ENCODE measurements at regions not wholly inside any gene's neighbourhood (a gene's known extent, or its start where the extent isn't known, plus 50 kb on each side); places are given as distances from the start of the nearest gene placed in this dataset.
"Not testable (repeated sequence)": the region's sequence is repeated elsewhere in the genome, so short reads cannot be mapped to it uniquely, and the experiment has no call there.

DNA sequence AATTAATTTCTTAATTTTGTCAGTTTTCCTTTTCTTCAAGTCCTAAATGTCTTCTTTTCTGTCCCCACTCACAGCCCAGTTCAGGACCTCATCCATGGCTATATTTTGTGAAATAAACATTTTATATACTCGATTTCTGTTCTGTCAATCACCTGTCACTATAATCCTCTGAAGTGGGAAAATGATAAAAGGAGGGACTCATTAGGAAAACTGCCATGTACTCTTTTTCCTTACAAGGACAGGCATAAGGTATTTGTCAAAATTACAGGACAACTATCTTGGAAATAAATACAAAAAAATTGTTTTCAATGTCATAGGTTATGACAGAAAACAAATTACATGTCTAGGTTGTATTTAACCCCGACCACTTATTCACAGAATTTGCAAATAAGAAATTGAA is 240.1 kb upstream of the CBLB start:
- WGBS, 2 donors (ENCODE audit: low coverage in 1 of 2), result 65 to 83% methylated on average over 2 of the region's 2 CpGs
- DNase-seq, result no peak
- H3K27ac ChIP-seq, result no peak overlapping the region
- intact Hi-C loops (cut with DNase I; ENCODE audit: low total_unique reads), result no loop called here
- TF ChIP-seq EP300 (IDR thresholded peaks at IDR 0.05; ENCODE audit: low read depth), result no peak
- TF ChIP-seq, protein P1, sequence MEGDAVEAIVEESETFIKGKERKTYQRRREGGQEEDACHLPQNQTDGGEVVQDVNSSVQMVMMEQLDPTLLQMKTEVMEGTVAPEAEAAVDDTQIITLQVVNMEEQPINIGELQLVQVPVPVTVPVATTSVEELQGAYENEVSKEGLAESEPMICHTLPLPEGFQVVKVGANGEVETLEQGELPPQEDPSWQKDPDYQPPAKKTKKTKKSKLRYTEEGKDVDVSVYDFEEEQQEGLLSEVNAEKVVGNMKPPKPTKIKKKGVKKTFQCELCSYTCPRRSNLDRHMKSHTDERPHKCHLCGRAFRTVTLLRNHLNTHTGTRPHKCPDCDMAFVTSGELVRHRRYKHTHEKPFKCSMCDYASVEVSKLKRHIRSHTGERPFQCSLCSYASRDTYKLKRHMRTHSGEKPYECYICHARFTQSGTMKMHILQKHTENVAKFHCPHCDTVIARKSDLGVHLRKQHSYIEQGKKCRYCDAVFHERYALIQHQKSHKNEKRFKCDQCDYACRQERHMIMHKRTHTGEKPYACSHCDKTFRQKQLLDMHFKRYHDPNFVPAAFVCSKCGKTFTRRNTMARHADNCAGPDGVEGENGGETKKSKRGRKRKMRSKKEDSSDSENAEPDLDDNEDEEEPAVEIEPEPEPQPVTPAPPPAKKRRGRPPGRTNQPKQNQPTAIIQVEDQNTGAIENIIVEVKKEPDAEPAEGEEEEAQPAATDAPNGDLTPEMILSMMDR (IDR thresholded peaks at IDR 0.05), result no peak
- TF ChIP-seq POLR2AphosphoS5 (IDR thresholded peaks at IDR 0.05), result no peak
- H3K4me3 ChIP-seq, result no peak overlapping the region
- H3K27me3 ChIP-seq, result no peaks in the 10 kb centered on the region
- no peaks in the 10 kb centered on the region for H3K9me3 ChIP-seq
- in situ Hi-C loops (cut with MboI; ENCODE audit: low pct_ligation_motif_present in 1 of 4, low pct_unique_long_range_greater_than_20kb in 1 of 4, low sequenced_read_pairs in 3 of 4), result no loop called here
- no peaks in the 10 kb centered on the region for H3K4me1 ChIP-seq
- H3K36me3 ChIP-seq, result no peaks in the 10 kb centered on the region

DNA sequence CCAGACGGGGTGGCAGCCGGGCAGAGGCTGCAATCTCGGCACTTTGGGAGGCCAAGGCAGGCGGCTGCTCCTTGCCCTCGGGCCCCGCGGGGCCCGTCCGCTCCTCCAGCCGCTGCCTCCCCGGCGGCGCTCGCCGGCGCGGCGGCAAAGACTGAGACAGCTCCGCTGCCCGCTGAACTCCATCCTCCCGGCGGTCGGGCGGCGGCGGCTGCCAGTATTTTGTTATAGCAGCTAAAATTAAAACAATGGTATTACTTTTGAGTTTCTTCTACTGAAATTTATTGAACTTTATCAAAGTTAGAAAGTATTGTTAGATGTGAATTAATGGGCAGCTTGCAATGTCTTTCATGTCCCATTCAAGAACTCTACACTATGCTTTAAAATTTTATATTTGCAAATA is 243.7 kb upstream of the CBLB start:
- in situ Hi-C loops (cut with MboI; ENCODE audit: low pct_ligation_motif_present in 1 of 4, low pct_unique_long_range_greater_than_20kb in 1 of 4, low sequenced_read_pairs in 3 of 4); intact Hi-C loops (cut with DNase I; ENCODE audit: low total_unique reads); H3K4me3 ChIP-seq; H3K4me1 ChIP-seq; H3K27me3 ChIP-seq; H3K9me3 ChIP-seq; H3K36me3 ChIP-seq; DNase-seq; H3K27ac ChIP-seq: not testable (repeated sequence)
- WGBS, 2 donors (ENCODE audit: low coverage in 1 of 2), result 99% methylated on average over 17 of the region's 26 CpGs; no CpG with 5 or more reads in 1 of the 2 donors

DNA sequence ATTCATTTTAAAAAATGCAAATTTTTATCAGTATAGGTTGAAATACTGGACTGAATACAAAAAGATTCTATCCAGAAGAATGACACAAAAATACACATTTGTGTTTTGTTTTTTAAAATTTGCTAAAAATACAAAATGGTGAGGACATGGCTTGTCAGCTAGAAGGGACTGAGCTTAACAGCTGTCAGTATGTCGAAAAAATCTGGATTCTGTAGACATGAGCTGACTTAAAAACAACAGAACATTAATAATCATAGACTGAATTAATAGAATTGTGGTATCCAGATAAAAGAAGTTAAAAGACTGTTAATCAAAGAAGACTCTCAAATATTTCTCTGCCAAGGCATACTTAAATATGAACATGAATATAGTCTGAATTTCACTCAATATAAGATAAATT is 244.9 kb upstream of the CBLB start:
- no peak for DNase-seq
- Histone ChIP-seq H3K27ac (no peak overlapping the region), H3K36me3 (no peaks in the 10 kb centered on the region), H3K27me3 (no peaks in the 10 kb centered on the region), H3K4me1 (no peaks in the 10 kb centered on the region), H3K4me3 (no peak overlapping the region), H3K9me3 (no peaks in the 10 kb centered on the region)
- 80 to 85% methylated on average over 1 of the region's 1 CpG for WGBS, 2 donors (ENCODE audit: low coverage in 1 of 2)
- intact Hi-C loops (cut with DNase I; ENCODE audit: low total_unique reads), result no loop called here
- in situ Hi-C loops (cut with MboI; ENCODE audit: low pct_ligation_motif_present in 1 of 4, low pct_unique_long_range_greater_than_20kb in 1 of 4, low sequenced_read_pairs in 3 of 4), result no loop called here
- no peak for TF ChIP-seq POLR2A (IDR thresholded peaks at IDR 0.05)
- TF ChIP-seq POLR2AphosphoS5 (IDR thresholded peaks at IDR 0.05), result no peak
- no peak for TF ChIP-seq EP300 (IDR thresholded peaks at IDR 0.05; ENCODE audit: low read depth)
- TF ChIP-seq, protein P1 (IDR thresholded peaks at IDR 0.05), result no peak

DNA sequence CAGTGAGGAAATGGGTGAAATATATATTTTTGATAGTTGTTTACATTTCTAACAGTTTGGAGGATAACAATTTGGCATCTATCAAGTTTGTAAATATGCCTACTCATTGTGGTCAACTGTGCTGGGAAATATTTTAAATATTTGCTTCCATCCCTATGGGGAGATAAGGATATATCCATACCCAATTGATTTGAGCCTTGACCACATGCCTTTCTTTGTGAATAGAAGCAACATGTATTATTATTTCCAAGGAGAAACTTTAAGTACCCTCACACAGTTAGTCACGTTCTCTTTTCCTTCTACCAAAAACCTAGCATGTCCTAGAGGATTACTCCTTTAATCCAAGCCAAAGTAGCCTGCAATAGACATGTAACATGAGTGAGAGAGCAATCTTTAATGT is 245.4 kb upstream of the CBLB start:
- intact Hi-C loops (cut with DNase I; ENCODE audit: low total_unique reads) (no loop called here), in situ Hi-C loops (cut with MboI; ENCODE audit: low pct_ligation_motif_present in 1 of 4, low pct_unique_long_range_greater_than_20kb in 1 of 4, low sequenced_read_pairs in 3 of 4) (no loop called here)
- Histone ChIP-seq H3K27ac (no peak overlapping the region), H3K27me3 (no peaks in the 10 kb centered on the region), H3K36me3 (no peaks in the 10 kb centered on the region), H3K9me3 (no peaks in the 10 kb centered on the region), H3K4me3 (no peak overlapping the region), H3K4me1 (no peaks in the 10 kb centered on the region)
- WGBS, 2 donors (ENCODE audit: low coverage in 1 of 2), result 85 to 100% methylated on average over 1 of the region's 1 CpG
- DNase-seq, result no peak
- TF ChIP-seq, protein P1 (IDR thresholded peaks at IDR 0.05), result no peak
- TF ChIP-seq POLR2AphosphoS5 (IDR thresholded peaks at IDR 0.05), result no peak
- no peak for TF ChIP-seq EP300 (IDR thresholded peaks at IDR 0.05; ENCODE audit: low read depth)
- no peak for TF ChIP-seq POLR2A (IDR thresholded peaks at IDR 0.05)

DNA sequence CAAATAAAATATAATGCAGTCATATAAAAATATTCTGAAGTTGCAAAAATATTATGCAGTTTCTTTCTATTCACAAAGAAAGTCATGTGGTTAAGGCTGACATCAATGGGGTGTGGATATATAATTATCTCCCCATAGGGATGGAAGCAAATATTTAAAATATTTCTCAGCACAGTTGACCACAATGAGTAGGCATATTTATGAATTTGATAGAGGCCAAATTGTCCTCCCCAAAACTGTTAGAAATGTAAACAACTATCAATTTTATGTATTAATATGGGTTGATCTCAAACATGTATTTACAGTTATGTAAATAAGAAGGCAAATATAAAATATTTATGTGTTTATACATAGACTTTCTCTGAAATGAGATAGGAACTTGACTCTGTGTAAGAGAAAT is 246.0 kb upstream of the CBLB start:
- Histone ChIP-seq H3K27me3 (no peaks in the 10 kb centered on the region), H3K27ac (no peak overlapping the region), H3K36me3 (no peaks in the 10 kb centered on the region), H3K4me3 (no peak overlapping the region), H3K9me3 (no peaks in the 10 kb centered on the region), H3K4me1 (no peaks in the 10 kb centered on the region)
- no peak for DNase-seq
- TF ChIP-seq POLR2A (IDR thresholded peaks at IDR 0.05) (no peak), POLR2AphosphoS5 (IDR thresholded peaks at IDR 0.05) (no peak), EP300 (IDR thresholded peaks at IDR 0.05; ENCODE audit: low read depth) (no peak)
- TF ChIP-seq, protein P1 (IDR thresholded peaks at IDR 0.05), result no peak
- intact Hi-C loops (cut with DNase I; ENCODE audit: low total_unique reads) (no loop called here), in situ Hi-C loops (cut with MboI; ENCODE audit: low pct_ligation_motif_present in 1 of 4, low pct_unique_long_range_greater_than_20kb in 1 of 4, low sequenced_read_pairs in 3 of 4) (no loop called here)

All from transverse colon (tissue), 4 donors.